Central memory CD8-positive, alpha-beta T cell (primary cell): ENCODE measurements at regions not wholly inside any gene's neighbourhood (a gene's known extent, or its start where the extent isn't known, plus 50 kb on each side); places are given as distances from the start of the nearest gene placed in this dataset.
"Not testable (repeated sequence)": the region's sequence is repeated elsewhere in the genome, so short reads cannot be mapped to it uniquely, and the experiment has no call there.

ENCODE experiments used
- ATAC-seq: fragments of 150-1000 bp; cut with Tn5 transposase; replicated peaks from 2 replicates; pipeline ENCODE4 v1.10.0; 2022; ENCODE audit warnings: mild to moderate bottlenecking, moderate FRiP score, moderate number of reproducible peaks; ENCODE audit not compliant: poor library complexity, severe bottlenecking; ENCODE audit errors: extremely low read depth
- DNase-seq, 2 donors: peaks; one replicate each; pipeline ENCODE4 v3.0.0; 2021; ENCODE audit warnings: low spot score in 2 of 2
- H3K27ac Mint-ChIP-seq: one replicate; pipeline ENCODE4 v1.8.0; 2022; ENCODE audit warnings: low read depth, mild to moderate bottlenecking, moderate library complexity, mixed read lengths
- H3K27me3 Mint-ChIP-seq: one replicate; pipeline ENCODE4 v1.8.0; 2022; ENCODE audit warnings: mixed read lengths
- H3K36me3 Mint-ChIP-seq: one replicate; pipeline ENCODE4 v1.8.0; 2022; ENCODE audit warnings: mild to moderate bottlenecking, moderate library complexity, mixed read lengths; ENCODE audit not compliant: insufficient read depth
- H3K4me1 Mint-ChIP-seq: one replicate; pipeline ENCODE4 v1.8.0; 2022; ENCODE audit warnings: mixed read lengths
- H3K4me3 Mint-ChIP-seq: one replicate; pipeline ENCODE4 v1.8.0; 2022; ENCODE audit warnings: mild to moderate bottlenecking, moderate library complexity, mixed read lengths
- H3K9me3 Mint-ChIP-seq: one replicate; pipeline ENCODE4 v1.8.0; 2022; ENCODE audit warnings: mixed read lengths

DNA sequence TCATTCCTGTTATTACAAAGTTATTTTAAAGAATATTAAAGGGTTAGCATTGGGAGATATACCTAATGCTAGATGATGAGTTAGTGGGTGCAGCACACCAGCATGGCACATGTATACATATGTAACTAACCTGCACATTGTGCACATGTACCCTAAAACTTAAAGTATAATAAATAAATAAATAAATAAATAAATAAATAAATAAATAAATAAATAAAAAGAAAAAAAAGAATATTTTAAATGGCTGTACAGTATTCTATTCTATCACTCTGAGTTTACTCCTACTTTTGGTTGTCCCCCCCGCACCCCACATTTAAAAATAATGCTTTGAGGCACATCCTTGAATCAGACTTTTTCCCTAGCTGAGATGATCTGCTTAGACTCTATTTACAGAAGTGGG is 218.6 kb downstream of the MSX2 start:
- peaks cover 45% of the 10 kb centered on the region for H3K27me3 Mint-ChIP-seq

DNA sequence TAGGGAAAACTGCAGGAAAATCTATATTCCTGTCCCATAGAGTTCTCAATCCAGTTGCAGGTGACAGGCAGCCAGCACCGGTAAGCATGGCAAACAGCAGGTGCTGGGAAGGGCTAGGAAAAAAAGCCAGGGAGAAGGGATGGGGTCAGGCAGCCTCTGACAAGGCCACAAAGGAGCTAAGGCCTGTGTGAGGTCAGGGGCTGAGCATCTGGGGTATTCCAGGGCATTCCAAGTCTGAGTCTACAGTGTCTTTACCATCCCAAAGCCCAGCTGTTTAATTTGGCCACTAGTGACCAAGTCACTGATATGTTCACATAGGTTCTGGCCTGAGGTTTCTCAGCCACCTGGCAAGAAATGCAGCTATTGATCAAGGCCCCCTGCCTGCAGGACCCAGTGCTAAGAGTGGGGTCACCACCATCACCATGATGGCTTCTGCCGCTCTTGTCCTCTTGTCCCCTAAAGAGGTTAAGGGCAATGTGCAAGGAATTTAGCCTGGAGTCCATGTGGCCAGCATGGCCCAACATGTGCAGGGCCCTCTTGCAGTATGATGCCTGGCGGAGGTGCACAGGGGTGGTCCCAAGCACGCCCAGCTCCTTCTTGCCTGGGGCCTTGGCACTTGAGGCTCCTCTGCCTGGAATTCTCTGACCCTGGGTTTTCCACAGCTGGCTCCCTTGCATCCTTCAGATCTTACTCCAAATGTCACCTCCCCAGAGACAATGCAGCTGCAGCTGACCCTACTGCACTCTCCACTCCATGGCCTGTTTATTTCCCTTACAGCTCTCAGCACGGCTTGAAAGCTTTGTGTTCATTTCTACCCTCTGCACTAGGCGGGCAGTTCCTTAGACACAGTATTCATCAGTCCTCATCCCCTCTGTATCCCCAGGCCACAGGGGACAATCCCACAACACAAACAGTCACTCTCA is 213.1 kb downstream of the MSX2 start:
- H3K4me1 Mint-ChIP-seq = no peaks in the 10 kb centered on the region
- peaks cover 52% of the 10 kb centered on the region for H3K27me3 Mint-ChIP-seq
- no peak overlapping the region for H3K4me3 Mint-ChIP-seq
- DNase-seq (no peak), ATAC-seq (no peak)
- H3K27ac Mint-ChIP-seq = no peak overlapping the region
- H3K9me3 Mint-ChIP-seq = no peaks in the 10 kb centered on the region
- no peaks in the 10 kb centered on the region for H3K36me3 Mint-ChIP-seq

More for the DNA sequence above, 218.6 kb downstream of the MSX2 start:
- H3K9me3 Mint-ChIP-seq, H3K36me3 Mint-ChIP-seq, H3K27ac Mint-ChIP-seq, H3K4me3 Mint-ChIP-seq, H3K4me1 Mint-ChIP-seq, ATAC-seq, DNase-seq: not testable (repeated sequence)

DNA sequence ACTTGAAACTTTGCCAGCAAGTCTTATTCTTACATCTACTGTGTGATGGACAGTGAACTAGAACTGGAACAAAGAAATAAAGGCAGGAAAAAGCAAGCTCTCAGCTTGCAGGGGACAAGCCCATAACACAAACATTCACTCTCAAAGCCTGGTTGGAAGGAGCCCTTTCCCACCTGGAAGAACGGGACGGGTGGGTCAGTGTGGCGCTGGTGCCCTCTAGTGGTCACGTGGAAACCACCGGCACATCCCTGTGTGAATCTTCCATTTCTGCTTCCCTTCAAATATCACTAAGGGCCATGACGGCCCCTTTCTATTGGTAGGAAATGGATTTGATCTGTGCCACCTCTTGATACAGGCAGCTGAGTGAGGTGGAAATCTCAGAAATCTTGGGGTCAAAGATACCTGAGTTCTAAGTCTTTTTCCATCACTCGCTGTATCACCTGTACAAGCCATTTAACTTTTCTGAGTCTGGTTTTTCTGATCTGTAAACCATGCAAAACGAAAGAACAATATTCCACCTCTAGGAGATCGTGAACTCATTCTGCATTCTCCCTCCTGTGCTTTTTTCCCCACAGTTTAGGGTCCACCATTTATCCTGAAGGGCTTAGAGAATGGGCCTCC is 211.6 kb downstream of the MSX2 start:
- ATAC-seq (no peak), DNase-seq (peak in 1 of 2 donors; percentile 17)
- Mint-ChIP-seq H3K4me3 (no peak overlapping the region), H3K27ac (no peak overlapping the region), H3K27me3 (peaks cover 37% of the 10 kb centered on the region), H3K36me3 (no peaks in the 10 kb centered on the region), H3K9me3 (no peaks in the 10 kb centered on the region), H3K4me1 (no peaks in the 10 kb centered on the region)

DNA sequence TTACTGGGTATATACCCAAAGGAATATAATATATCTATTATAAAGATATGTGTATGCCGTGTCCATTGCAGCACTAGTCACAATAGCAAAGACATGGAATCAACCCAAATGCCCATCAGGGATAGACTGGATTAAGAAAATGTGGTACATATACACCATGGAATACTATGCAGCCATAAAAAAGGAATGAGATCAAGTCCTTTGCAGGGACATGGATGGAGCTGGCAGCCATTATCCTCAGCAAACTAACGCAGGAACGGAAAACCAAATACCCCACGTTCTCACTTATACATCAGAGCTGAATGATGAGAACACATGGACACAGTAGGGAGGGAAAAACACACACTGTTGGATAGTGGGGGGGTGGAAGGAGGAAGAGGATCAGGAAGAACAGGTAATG is 206.7 kb downstream of the MSX2 start:
- H3K27me3 Mint-ChIP-seq = peaks cover 26% of the 10 kb centered on the region
- not testable (repeated sequence) for H3K4me1 Mint-ChIP-seq, H3K4me3 Mint-ChIP-seq, H3K9me3 Mint-ChIP-seq, H3K27ac Mint-ChIP-seq, ATAC-seq, H3K36me3 Mint-ChIP-seq, DNase-seq

DNA sequence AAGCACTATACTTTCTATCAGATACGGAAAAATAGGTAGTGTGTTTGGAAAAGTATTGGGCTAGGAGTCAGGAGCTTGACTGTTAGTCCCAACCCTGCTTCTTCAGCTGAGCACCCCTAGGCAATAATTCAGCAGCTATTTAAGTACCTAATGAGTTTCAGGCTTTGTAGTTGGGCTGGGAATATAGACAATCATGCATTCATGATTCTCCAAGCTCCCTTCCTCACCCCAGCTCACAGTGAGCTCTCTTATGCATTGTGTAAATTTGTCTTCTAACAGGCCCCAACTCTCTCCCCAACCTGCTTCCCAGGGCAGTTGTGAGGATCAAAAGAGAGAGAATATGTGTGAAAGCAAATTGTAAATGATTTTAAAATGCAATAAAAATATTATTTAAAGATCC is 201.2 kb downstream of the MSX2 start:
- H3K4me3 Mint-ChIP-seq = no peak overlapping the region
- no peak overlapping the region for H3K27ac Mint-ChIP-seq
- no peaks in the 10 kb centered on the region for H3K9me3 Mint-ChIP-seq
- H3K36me3 Mint-ChIP-seq = no peaks in the 10 kb centered on the region
- peaks cover 10% of the 10 kb centered on the region for H3K27me3 Mint-ChIP-seq
- no peak for DNase-seq
- no peak for ATAC-seq
- no peaks in the 10 kb centered on the region for H3K4me1 Mint-ChIP-seq

DNA sequence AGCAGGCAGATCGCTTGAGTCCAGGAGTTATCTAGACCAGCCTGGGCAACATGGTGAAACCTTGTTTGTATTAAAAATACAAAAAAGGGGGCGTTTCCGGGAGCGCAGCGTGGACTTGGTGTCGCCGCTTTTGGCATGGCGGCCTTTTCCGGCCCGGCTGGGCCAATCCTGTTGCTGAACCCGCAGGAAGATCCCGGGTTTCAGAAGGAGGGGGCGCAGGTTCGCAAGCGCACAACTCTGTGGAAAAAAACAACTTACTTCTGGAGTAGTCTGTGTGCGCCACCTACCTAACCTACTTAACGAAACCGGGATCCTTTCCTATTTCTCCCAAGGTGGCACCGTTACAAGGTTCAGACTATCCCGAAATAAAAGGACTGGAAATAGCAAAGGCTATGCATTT is 198.6 kb downstream of the MSX2 start:
- no peak for ATAC-seq
- H3K27ac Mint-ChIP-seq = no peak overlapping the region
- DNase-seq = no peak

DNA sequence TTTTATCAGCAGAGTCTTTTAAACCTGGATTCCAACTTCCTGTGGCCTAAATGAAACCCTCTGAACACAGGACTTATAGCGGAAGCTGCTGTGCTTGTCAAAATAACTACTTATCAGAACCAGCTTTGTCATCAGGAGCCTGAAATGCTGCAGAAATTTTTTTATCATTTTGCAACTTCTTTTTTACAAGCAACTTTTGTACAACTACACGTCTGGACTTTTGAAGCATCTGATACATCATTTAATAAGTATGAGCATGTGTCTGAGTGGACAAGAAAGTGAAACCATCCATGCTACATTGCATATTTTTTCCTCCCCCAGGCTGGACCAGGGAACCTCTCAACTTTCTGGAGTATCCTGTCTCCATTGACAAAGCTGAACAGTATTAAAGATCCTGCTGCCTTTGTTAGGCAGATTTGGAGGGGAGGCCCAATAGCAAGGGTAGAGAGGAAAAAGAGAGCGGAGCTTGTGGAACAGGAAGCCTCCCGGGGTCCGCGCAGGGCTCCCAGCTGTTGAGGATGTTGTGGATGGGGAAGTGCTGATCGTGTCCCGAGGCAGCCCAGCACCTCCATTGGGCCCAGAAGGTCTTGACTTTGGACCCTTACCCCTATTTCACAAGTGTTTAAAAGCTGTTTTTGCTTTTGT is 196.6 kb downstream of the MSX2 start:
- no peak overlapping the region for H3K4me3 Mint-ChIP-seq
- H3K9me3 Mint-ChIP-seq = no peaks in the 10 kb centered on the region
- ATAC-seq = no peak
- H3K36me3 Mint-ChIP-seq = no peaks in the 10 kb centered on the region
- peaks cover 14% of the 10 kb centered on the region for H3K27me3 Mint-ChIP-seq
- DNase-seq = no peak
- no peak overlapping the region for H3K27ac Mint-ChIP-seq
- no peaks in the 10 kb centered on the region for H3K4me1 Mint-ChIP-seq

More for the DNA sequence above, 198.6 kb downstream of the MSX2 start:
- Mint-ChIP-seq H3K27me3 (peaks cover 8% of the 10 kb centered on the region), H3K36me3 (no peaks in the 10 kb centered on the region), H3K9me3 (no peaks in the 10 kb centered on the region), H3K4me1 (no peaks in the 10 kb centered on the region), H3K4me3 (no peak overlapping the region)

DNA sequence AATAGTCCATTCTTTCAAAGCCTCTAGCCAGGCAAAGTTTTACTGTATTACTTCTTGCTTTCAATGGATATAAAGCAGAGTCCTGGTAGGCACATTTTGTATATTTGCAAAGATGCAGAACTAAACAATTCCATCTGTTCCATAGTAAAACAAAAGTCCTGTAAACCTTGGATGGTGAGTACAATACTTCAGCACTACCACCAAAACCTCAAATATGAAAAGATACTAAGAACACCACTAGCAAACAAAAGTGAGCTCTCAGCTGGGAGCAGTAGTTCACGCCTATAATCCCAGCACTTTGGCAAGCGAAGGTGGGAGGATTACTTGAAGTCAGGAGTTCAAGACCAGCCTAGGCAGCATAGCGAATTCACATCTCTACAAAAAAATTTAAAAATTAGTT is 195.0 kb downstream of the MSX2 start:
- ATAC-seq (no peak), DNase-seq (no peak)
- no peak overlapping the region for H3K4me3 Mint-ChIP-seq
- H3K27me3 Mint-ChIP-seq = peaks cover 14% of the 10 kb centered on the region
- H3K4me1 Mint-ChIP-seq = no peaks in the 10 kb centered on the region
- H3K27ac Mint-ChIP-seq = no peak overlapping the region
- no peaks in the 10 kb centered on the region for H3K36me3 Mint-ChIP-seq
- H3K9me3 Mint-ChIP-seq = no peaks in the 10 kb centered on the region

DNA sequence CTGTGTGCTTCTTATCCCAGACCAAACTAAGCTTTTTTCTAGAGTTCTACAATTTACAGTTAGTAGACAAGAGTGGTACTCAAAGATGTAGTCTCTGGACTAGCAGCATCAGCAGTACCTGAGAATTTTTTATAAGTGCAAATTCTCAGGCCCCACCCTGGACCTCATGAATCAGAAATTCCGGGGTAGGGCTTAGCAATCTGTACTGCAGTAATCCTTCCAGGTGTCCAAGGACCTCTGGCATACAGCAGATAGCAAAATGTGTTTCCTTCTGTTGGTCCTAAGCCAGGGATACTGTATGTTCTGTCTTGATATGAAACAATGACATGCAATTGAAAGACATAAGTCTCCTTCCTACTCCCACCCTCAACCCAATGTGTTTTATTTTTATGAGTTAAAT is 194.3 kb downstream of the MSX2 start:
- Mint-ChIP-seq H3K27me3 (peaks cover 14% of the 10 kb centered on the region), H3K4me1 (no peaks in the 10 kb centered on the region), H3K27ac (no peak overlapping the region), H3K4me3 (no peak overlapping the region), H3K36me3 (no peaks in the 10 kb centered on the region), H3K9me3 (no peaks in the 10 kb centered on the region)
- ATAC-seq = no peak
- no peak for DNase-seq

DNA sequence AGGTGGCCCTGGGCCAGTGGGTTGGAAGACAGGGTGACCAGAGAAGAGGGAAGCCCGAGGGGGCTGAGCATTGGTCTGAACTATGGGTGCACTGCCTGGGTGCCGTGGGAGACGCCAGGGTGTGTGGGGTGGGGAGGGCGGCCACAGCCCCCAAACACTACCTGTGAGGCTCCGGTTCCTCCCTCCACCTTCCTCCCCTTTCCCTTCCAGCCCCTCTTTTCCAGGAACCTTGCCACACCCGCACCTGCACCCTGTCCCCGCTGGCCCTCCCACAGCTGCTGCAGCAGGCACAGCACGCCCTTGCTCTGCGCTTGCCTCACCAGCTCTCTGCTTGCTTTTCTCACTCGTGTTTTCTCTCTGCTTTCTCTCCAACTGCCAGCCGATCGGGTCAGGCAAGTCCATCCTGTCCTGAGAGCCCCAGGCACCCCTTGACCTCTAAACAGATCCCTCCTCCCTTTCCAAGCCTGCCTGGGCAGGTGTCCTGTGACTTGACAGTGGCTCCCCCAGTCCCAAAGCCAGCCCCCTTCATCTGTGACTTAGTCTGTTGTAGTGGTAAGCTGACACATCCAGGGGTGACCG is 193.7 kb downstream of the MSX2 start:
- Mint-ChIP-seq H3K27me3 (peaks cover 14% of the 10 kb centered on the region), H3K4me3 (no peak overlapping the region), H3K9me3 (no peaks in the 10 kb centered on the region), H3K4me1 (no peaks in the 10 kb centered on the region), H3K27ac (no peak overlapping the region), H3K36me3 (no peaks in the 10 kb centered on the region)
- DNase-seq (no peak), ATAC-seq (no peak)

DNA sequence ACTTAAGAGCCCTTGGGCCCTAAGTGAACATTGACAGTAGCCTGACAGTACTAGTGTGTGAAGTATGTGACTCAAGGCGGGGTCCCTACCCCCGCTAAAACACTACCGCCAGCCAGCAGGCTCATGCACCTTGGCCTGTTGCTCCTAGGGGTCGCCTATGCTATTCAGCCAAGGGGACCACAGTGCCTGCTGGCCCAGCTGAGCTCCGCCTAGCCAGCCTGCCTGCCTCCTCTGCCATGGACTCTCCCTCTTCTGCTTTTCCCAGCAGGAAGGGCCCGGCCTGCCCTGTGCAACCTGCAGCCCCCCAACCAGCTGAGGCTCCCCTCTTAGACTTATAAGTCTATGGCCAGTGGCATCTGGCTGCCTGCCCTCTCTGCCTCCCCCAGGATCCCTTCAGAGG is 193.1 kb downstream of the MSX2 start:
- not testable (repeated sequence) for H3K36me3 Mint-ChIP-seq, DNase-seq, H3K4me1 Mint-ChIP-seq, H3K4me3 Mint-ChIP-seq, ATAC-seq, H3K27ac Mint-ChIP-seq, H3K9me3 Mint-ChIP-seq
- peaks cover 14% of the 10 kb centered on the region for H3K27me3 Mint-ChIP-seq

DNA sequence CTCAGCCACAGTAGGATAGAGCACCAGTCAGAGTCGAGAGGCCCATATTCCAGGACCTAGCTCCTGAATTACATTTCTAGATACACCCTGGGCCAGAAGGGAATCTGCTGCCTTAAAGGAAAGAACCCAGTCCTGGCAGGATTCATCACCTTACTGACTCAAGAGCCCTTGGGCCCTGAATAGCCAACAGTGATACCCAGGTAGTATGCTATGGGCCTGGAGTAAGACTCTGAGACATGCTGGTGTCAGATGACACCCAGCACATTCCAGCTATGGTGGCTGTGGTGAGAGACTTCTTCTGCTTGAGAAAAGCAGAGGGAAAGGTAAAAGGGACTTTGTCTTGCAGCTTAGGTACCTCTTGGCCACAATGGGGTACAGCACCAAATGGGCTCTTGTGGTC is 192.5 kb downstream of the MSX2 start:
- not testable (repeated sequence) for H3K4me3 Mint-ChIP-seq, H3K36me3 Mint-ChIP-seq, H3K4me1 Mint-ChIP-seq, DNase-seq, ATAC-seq, H3K9me3 Mint-ChIP-seq, H3K27ac Mint-ChIP-seq
- H3K27me3 Mint-ChIP-seq = peaks cover 14% of the 10 kb centered on the region
